ENCODE measurements at regions not wholly inside any gene's neighbourhood (a gene's known extent, or its start where the extent isn't known, plus 50 kb on each side); places are given as distances from the start of the nearest gene placed in this dataset.
"Not testable (repeated sequence)": the region's sequence is repeated elsewhere in the genome, so short reads cannot be mapped to it uniquely, and the experiment has no call there.

DNA sequence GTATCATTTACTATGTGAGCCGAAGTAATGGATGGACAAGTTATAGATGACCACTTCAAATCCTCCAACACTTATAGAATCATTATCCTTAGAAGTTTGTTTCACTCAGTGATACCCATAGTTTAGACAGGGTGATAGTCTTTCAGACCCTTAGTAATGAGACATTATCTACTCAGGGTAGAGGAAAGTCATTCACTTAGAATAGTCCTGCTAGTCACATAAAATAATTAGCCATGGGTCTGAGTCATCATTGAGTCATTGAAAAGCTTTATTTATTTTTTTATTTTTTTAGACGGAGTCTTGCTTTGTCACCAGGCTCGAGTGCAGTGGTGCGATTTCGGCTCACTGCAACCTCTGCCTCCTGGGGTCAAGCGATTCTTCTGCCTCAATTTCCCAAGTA, 321.7 kb upstream of the FSTL5 start:
- DNase-seq (ENCODE audit: extremely low spot score), result no peak
- H3K4me1 ChIP-seq (ENCODE audit: insufficient read depth), result no peaks in the 10 kb centered on the region
- 78% methylated on average over 6 of the region's 6 CpGs for WGBS
- H3K27ac ChIP-seq (ENCODE audit: low read depth), result no peak overlapping the region
- no peak overlapping the region for H3K4me3 ChIP-seq (ENCODE audit: low read depth, low read length)
- H3K36me3 ChIP-seq (ENCODE audit: insufficient read depth), result no peaks in the 10 kb centered on the region

DNA sequence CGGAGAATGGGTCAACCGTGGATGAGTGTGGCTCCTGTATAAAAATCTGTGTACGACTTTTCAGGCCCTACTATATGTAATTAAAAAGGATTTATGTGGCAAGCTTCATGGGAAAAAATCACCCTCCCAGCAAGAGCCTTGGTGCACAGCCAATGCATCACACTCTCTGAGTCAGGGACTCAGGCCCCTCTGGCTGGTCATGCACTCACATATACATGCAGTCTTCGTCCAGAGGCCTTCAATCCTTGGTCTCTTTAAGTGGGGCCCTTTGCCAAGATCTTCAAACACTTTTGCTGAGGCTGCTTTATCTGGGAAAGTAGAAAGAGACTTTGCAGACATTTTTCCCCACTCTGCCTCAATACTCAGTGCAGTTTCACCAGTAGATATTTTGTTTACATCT, 311.4 kb upstream of the FSTL5 start:
- 57% methylated on average over 4 of the region's 4 CpGs for WGBS
- H3K4me3 ChIP-seq (ENCODE audit: low read depth, low read length), result no peak overlapping the region
- no peak overlapping the region for H3K27ac ChIP-seq (ENCODE audit: low read depth)
- no peak for DNase-seq (ENCODE audit: extremely low spot score)
- H3K36me3 ChIP-seq (ENCODE audit: insufficient read depth), result no peaks in the 10 kb centered on the region
- H3K4me1 ChIP-seq (ENCODE audit: insufficient read depth), result no peaks in the 10 kb centered on the region

DNA sequence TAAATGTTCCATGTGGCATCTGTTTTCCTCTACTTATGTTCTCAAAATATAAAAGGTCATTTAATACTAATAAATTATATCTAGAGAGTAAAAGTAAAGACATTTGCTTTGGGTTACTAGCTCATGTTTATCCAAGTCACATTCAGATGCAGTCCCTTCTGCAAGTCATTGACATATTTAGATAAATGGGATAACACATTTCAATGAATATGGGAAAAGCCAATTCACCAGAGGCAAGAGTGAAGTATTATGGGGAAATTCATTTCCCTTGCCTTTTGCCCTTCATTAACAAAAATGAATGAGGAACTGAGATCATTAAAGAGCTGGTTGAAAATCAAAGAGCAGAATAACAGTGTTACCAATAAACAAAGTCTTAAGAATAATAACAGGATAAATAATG, 306.2 kb upstream of the FSTL5 start:
- H3K36me3 ChIP-seq (ENCODE audit: insufficient read depth), result no peaks in the 10 kb centered on the region
- H3K4me1 ChIP-seq (ENCODE audit: insufficient read depth), result no peaks in the 10 kb centered on the region
- no peak overlapping the region for H3K4me3 ChIP-seq (ENCODE audit: low read depth, low read length)
- no peak overlapping the region for H3K27ac ChIP-seq (ENCODE audit: low read depth)
- DNase-seq (ENCODE audit: extremely low spot score), result no peak

DNA sequence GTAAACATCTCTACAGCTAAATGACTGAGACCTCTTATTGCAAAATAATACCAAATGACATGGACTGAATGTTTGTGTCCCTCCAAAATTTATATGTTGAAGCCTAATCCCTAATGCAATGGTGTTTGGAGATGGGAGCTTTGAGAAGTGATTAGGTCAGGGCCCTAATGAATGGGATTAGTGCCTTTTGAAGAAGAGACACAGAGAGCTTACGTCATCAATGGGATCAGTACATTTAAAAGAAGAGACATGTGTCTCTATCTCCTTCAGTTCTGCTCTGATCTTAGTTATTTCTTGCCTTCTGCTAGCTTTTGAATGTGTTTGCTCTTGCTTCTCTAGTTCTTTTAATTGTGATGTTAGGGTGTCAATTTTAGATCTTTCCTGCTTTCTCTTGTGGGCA, 301.6 kb upstream of the FSTL5 start:
- not testable (repeated sequence) for H3K4me1 ChIP-seq (ENCODE audit: insufficient read depth); H3K27ac ChIP-seq (ENCODE audit: low read depth); H3K36me3 ChIP-seq (ENCODE audit: insufficient read depth); H3K4me3 ChIP-seq (ENCODE audit: low read depth, low read length); DNase-seq (ENCODE audit: extremely low spot score)
- WGBS, result 77% methylated on average over 1 of the region's 1 CpG

DNA sequence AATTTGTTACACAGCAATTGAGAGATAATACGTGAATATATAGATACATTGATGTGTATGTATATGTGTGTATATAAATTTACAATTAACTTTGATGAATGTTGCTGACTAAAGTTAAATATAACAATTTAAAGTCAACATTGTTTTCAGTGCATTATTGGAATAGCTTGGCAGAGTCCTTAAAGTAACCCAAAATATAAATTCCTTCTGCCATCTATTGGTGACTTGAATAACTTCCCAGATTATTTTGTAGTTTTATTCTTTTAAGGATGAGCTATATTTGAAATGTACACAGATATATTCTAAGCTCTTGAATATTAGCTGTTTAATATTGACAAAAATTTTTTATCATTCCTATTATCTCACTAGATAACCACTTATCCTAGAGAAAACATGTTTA, 298.2 kb upstream of the FSTL5 start:
- no peaks in the 10 kb centered on the region for H3K4me1 ChIP-seq (ENCODE audit: insufficient read depth)
- 26% methylated on average over 1 of the region's 1 CpG for WGBS
- H3K36me3 ChIP-seq (ENCODE audit: insufficient read depth), result no peaks in the 10 kb centered on the region
- H3K4me3 ChIP-seq (ENCODE audit: low read depth, low read length), result no peak overlapping the region
- no peak overlapping the region for H3K27ac ChIP-seq (ENCODE audit: low read depth)
- DNase-seq (ENCODE audit: extremely low spot score), result no peak

DNA sequence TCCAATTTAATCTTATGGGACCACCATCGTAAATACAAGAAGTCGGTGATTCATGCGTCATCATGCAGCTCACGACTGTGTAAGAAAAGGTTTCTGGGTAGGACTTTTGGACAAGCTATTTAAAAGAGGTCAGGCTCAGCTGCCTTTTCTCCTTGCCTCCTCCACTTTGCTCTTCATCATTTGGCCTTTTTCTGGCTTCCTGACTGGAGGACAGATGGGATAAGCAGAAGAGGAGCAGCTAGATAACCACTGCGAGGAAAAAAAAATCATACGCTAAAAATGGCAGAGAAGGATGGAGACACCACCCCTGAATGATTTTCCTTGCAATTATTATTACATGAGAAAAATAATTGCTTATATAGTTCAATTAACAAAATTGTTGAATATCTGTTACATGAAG, 294.3 kb upstream of the FSTL5 start:
- WGBS, result 83% methylated on average over 6 of the region's 6 CpGs
- DNase-seq (ENCODE audit: extremely low spot score), result no peak
- Histone ChIP-seq H3K4me1 (ENCODE audit: insufficient read depth) (no peaks in the 10 kb centered on the region), H3K4me3 (ENCODE audit: low read depth, low read length) (no peak overlapping the region), H3K27ac (ENCODE audit: low read depth) (no peak overlapping the region), H3K36me3 (ENCODE audit: insufficient read depth) (no peaks in the 10 kb centered on the region)

DNA sequence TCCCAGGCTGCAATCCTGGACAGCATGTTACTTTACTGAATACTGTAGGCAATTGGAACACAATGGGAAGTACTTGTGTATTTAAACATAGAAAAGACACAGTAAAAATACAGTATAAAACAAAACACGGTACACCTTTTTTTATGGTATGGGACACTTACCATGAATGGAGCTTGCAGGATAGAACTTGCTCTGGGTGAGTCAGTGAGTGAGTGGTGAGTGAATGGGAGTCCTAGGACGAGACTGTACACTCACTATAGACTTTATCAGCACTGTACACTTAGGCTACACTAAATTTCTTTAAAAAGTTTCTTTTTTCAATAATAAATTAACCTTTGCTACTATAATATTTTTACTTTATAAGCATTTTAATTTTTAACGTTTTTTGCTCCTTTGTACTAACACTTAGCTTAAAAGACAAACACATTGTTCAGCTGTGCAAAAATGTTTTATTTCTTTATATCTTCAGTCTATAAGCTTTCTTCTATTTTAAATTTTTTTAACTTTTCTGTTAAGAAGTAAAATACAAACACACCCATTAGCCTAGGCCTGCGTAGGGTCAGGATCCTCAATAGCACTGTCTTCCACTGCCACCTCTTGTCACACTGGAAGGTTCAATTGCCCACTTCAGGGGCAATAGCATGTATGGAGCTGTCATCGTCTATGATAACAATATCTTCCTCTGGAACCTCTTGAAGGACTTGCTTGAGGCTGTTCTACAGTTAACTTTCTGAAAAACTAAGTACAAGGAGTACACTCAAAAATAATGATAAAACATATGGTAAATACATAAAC, 293.5 kb upstream of the FSTL5 start:
- DNase-seq (ENCODE audit: extremely low spot score), result no peak
- 78% methylated on average over 5 of the region's 5 CpGs for WGBS
- Histone ChIP-seq H3K4me3 (ENCODE audit: low read depth, low read length) (no peak overlapping the region), H3K4me1 (ENCODE audit: insufficient read depth) (no peaks in the 10 kb centered on the region), H3K27ac (ENCODE audit: low read depth) (no peak overlapping the region), H3K36me3 (ENCODE audit: insufficient read depth) (no peaks in the 10 kb centered on the region)

DNA sequence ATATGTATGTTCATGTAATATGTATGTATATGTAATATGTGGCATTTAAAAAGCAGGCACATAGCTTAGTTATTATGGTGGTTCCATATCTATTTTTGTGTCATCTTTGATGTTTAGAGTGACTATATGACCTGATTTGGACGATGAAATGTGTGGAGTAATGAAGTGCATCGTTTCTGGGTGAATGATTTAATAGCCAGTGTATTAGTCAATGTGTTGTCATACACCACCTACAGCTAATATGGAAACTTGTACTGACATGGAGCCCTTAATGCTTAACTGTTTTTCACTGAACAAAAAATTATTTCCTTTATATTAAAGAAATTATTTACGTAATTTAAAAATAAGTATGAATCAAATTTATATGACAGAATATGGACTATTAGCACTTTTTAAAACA, 292.3 kb upstream of the FSTL5 start:
- H3K27ac ChIP-seq (ENCODE audit: low read depth), result no peak overlapping the region
- H3K4me3 ChIP-seq (ENCODE audit: low read depth, low read length), result no peak overlapping the region
- WGBS, result 79% methylated on average over 3 of the region's 3 CpGs
- H3K4me1 ChIP-seq (ENCODE audit: insufficient read depth), result no peaks in the 10 kb centered on the region
- no peak for DNase-seq (ENCODE audit: extremely low spot score)
- no peaks in the 10 kb centered on the region for H3K36me3 ChIP-seq (ENCODE audit: insufficient read depth)

DNA sequence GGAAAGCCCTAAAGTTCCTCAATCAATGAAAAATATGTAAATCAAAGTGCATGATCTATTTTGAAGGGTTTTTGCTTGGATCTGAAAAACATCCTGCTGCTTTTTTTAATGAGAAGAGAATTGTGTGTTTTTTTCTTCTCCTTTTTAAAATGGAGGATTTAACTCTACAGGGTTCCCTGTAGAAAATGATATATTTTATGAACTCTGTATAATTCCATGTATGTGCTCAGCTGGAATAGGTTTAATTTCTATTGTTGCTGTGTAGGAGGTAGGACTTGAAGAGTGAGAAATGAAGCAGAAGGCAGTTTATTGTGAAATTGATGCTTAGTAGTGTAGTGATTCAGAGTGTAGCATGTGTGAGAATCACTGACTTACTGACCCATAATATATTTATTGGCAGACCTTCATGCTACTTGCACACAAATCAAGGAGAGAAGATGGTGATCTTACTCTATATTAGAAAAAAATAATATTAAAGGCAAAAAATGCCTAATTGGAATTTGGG, 286.8 kb upstream of the FSTL5 start:
- Histone ChIP-seq H3K36me3 (ENCODE audit: insufficient read depth) (no peaks in the 10 kb centered on the region), H3K27ac (ENCODE audit: low read depth) (no peak overlapping the region), H3K4me3 (ENCODE audit: low read depth, low read length) (no peak overlapping the region), H3K4me1 (ENCODE audit: insufficient read depth) (no peaks in the 10 kb centered on the region)
- no peak for DNase-seq (ENCODE audit: extremely low spot score)

DNA sequence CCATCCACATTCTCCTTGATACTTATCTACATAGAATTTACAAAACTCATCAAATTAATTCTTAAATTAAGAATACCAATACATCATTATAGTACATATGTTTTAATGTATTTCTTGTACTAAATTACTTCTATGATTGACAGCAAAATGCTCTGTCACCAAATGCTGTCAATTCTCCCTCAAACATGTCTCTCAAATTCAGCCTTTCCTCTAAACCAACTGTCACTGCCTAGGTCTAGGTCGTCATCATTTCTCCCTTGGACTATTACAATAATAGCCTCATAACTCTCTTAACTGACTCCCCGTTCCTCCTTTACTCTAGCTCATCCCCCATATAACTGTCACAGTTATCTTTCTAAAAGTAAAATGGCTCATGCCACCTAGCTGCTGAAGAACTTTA, 279.7 kb upstream of the FSTL5 start:
- Histone ChIP-seq H3K4me3 (ENCODE audit: low read depth, low read length) (no peak overlapping the region), H3K4me1 (ENCODE audit: insufficient read depth) (no peaks in the 10 kb centered on the region), H3K36me3 (ENCODE audit: insufficient read depth) (no peaks in the 10 kb centered on the region), H3K27ac (ENCODE audit: low read depth) (no peak overlapping the region)
- WGBS, result 26% methylated on average over 2 of the region's 2 CpGs
- DNase-seq (ENCODE audit: extremely low spot score), result no peak

DNA sequence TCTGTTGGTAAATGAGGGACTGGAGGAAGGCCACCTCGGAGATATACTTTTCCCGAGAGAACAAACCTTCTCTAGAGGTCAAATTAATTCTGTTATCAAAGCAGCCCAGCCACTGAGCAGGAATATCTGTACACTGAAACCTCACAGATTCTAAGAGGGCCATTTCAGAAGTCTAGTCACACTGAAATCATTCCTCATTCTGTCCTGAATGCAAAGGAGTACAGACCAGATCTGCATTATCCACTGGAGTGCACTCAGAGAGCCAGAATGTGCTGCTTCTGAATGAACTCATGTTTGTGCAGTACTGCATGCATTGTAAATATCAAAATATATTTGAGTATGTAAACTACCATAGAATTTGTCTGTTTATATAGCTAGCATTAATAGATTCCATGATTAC, 278.3 kb upstream of the FSTL5 start:
- 58% methylated on average over 2 of the region's 2 CpGs for WGBS
- Histone ChIP-seq H3K36me3 (ENCODE audit: insufficient read depth) (no peaks in the 10 kb centered on the region), H3K4me1 (ENCODE audit: insufficient read depth) (no peaks in the 10 kb centered on the region), H3K27ac (ENCODE audit: low read depth) (no peak overlapping the region), H3K4me3 (ENCODE audit: low read depth, low read length) (no peak overlapping the region)
- DNase-seq (ENCODE audit: extremely low spot score), result no peak

DNA sequence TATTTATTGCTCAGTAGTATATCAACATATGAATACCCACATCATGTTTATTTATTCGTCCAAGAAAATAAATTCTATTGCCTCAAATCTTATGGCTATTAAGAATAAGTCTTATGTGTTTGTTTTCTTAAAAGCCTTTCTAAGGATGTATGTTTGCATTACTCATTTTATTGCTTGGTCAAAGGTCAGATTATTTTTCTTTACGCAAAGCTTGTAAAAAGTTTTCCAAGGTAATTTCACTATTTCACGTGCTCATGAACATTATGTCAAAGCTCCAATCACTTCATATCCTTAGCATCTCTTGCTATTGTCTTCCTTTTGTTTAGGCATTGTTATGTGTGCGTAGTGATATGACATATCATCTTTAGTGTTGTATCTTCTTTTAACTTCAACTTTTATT, 258.5 kb upstream of the FSTL5 start:
- Histone ChIP-seq H3K4me3 (ENCODE audit: low read depth, low read length) (no peak overlapping the region), H3K4me1 (ENCODE audit: insufficient read depth) (no peaks in the 10 kb centered on the region), H3K36me3 (ENCODE audit: insufficient read depth) (no peaks in the 10 kb centered on the region), H3K27ac (ENCODE audit: low read depth) (no peak overlapping the region)
- 73% methylated on average over 4 of the region's 4 CpGs for WGBS
- no peak for DNase-seq (ENCODE audit: extremely low spot score)

DNA sequence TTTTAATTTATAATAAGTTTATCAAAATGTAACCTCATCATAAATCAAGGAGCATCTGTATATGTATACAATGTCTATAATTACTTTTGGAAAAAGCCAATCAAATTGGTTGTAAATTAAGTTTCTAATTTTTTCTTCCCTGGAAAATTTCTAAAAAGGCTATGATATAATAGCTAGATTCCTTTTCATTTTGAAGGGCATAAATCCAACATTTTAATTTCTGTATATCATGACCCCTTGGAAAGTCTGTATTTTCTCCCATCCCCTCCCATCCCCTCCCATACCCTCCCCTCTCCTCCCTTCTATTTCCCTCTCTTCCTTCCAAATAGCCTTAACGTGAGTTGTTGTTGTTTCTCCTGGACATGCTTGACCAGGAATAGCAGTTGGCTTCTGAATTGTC, 247.1 kb upstream of the FSTL5 start:
- H3K4me3 ChIP-seq (ENCODE audit: low read depth, low read length), result no peak overlapping the region
- H3K36me3 ChIP-seq (ENCODE audit: insufficient read depth), result no peaks in the 10 kb centered on the region
- no peaks in the 10 kb centered on the region for H3K4me1 ChIP-seq (ENCODE audit: insufficient read depth)
- DNase-seq (ENCODE audit: extremely low spot score), result no peak
- no peak overlapping the region for H3K27ac ChIP-seq (ENCODE audit: low read depth)
- 0% methylated on average over 1 of the region's 1 CpG for WGBS

DNA sequence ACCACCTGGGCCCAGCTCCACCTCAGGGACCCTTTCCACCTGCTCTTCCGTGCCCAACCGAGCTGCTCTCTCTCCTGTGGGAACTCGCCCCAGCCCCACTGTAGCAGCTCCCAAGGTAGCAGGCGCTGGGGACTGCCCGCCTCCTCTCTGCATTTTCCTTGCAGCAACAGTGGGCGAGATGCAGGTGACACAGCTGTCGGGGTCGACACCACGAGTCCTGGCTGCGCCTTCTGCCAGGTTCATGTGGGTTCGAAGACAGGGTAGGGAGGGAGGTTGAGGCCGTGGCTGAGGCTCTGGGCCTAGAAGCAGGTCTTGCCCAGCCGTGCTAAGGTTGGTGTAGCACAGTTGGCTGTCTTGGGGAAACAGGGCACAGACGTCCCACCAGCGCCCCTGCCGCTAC, 245.2 kb upstream of the FSTL5 start:
- Histone ChIP-seq H3K27ac (ENCODE audit: low read depth) (no peak overlapping the region), H3K36me3 (ENCODE audit: insufficient read depth) (no peaks in the 10 kb centered on the region), H3K4me3 (ENCODE audit: low read depth, low read length) (no peak overlapping the region), H3K4me1 (ENCODE audit: insufficient read depth) (no peaks in the 10 kb centered on the region)
- no peak for DNase-seq (ENCODE audit: extremely low spot score)
- WGBS, result 94% methylated on average over 16 of the region's 16 CpGs

DNA sequence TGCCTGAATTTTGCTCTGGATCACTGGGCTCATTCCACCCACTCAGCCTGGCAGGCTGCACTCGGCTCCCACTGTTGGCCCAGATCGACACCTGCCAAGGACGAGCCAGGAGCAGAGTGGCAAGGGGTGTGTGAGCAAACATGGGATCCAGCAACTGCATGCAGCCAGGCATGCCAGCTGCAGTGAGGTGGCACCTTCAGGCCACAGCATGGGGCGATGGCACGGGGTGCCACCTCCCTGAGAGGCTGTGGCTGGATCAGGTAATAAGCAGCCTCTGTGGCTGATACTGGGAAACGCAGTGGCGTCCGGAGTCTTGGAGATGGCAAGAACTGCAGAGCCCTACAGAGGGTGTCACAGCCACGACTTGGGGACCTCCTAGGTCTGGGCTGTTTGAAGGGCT, 244.5 kb upstream of the FSTL5 start:
- 91% methylated on average over 9 of the region's 9 CpGs for WGBS
- Histone ChIP-seq H3K4me1 (ENCODE audit: insufficient read depth) (no peaks in the 10 kb centered on the region), H3K36me3 (ENCODE audit: insufficient read depth) (no peaks in the 10 kb centered on the region), H3K4me3 (ENCODE audit: low read depth, low read length) (no peak overlapping the region), H3K27ac (ENCODE audit: low read depth) (no peak overlapping the region)
- no peak for DNase-seq (ENCODE audit: extremely low spot score)

Data from urinary bladder (tissue), 3 donors.